ENCODE measurements at regions not wholly inside any gene's neighbourhood (a gene's known extent, or its start where the extent isn't known, plus 50 kb on each side); places are given as distances from the start of the nearest gene placed in this dataset.

GRCh38 chr4:151934766-151935165 is 174.0 kb upstream of the GATB start:
- Histone ChIP-seq H3K27ac (ENCODE audit: low read depth, low read length) (no peak overlapping the region), H3K4me1 (ENCODE audit: control insufficient read depth in 5 of 5, insufficient read depth in 5 of 5, low read length in 5 of 5) (no peaks in the 10 kb centered on the region), H3K4me3 (ENCODE audit: low read depth in 1 of 5, low read length in 5 of 5) (no peak overlapping the region), H3K36me3 (ENCODE audit: control insufficient read depth in 5 of 5, insufficient read depth in 5 of 5, low read length in 5 of 5) (no peaks in the 10 kb centered on the region), H3K9ac (ENCODE audit: low read length in 5 of 5) (no peak overlapping the region), H3K9me3 (ENCODE audit: control insufficient read depth in 5 of 5, low read length in 5 of 5) (no peaks in the 10 kb centered on the region), H3K27me3 (ENCODE audit: control insufficient read depth in 5 of 5, insufficient read depth in 4 of 5, low read length in 5 of 5) (no peaks in the 10 kb centered on the region)

GRCh38 chr4:151933122-151933827 is 172.5 kb upstream of the GATB start:
- Histone ChIP-seq H3K4me1 (ENCODE audit: control insufficient read depth in 5 of 5, insufficient read depth in 5 of 5, low read length in 5 of 5) (no peaks in the 10 kb centered on the region), H3K9me3 (ENCODE audit: control insufficient read depth in 5 of 5, low read length in 5 of 5) (no peaks in the 10 kb centered on the region), H3K27ac (ENCODE audit: low read depth, low read length) (no peak overlapping the region)

GRCh38 chr4:151931563-151931962 is 170.8 kb upstream of the GATB start:
- Histone ChIP-seq H3K9me3 (ENCODE audit: control insufficient read depth in 5 of 5, low read length in 5 of 5) (no peaks in the 10 kb centered on the region), H3K4me1 (ENCODE audit: control insufficient read depth in 5 of 5, insufficient read depth in 5 of 5, low read length in 5 of 5) (no peaks in the 10 kb centered on the region), H3K36me3 (ENCODE audit: control insufficient read depth in 5 of 5, insufficient read depth in 5 of 5, low read length in 5 of 5) (no peaks in the 10 kb centered on the region), H3K4me3 (ENCODE audit: low read depth in 1 of 5, low read length in 5 of 5) (no peak overlapping the region), H3K27ac (ENCODE audit: low read depth, low read length) (no peak overlapping the region), H3K27me3 (ENCODE audit: control insufficient read depth in 5 of 5, insufficient read depth in 4 of 5, low read length in 5 of 5) (no peaks in the 10 kb centered on the region), H3K9ac (ENCODE audit: low read length in 5 of 5) (no peak overlapping the region)

More at GRCh38 chr4:151933122-151933827, 172.5 kb upstream of the GATB start:
- Histone ChIP-seq H3K4me3 (ENCODE audit: low read depth in 1 of 5, low read length in 5 of 5) (no peak overlapping the region), H3K27me3 (ENCODE audit: control insufficient read depth in 5 of 5, insufficient read depth in 4 of 5, low read length in 5 of 5) (no peaks in the 10 kb centered on the region), H3K36me3 (ENCODE audit: control insufficient read depth in 5 of 5, insufficient read depth in 5 of 5, low read length in 5 of 5) (no peaks in the 10 kb centered on the region), H3K9ac (ENCODE audit: low read length in 5 of 5) (no peak overlapping the region)

- Histone ChIP-seq H3K9me3 (ENCODE audit: control insufficient read depth in 5 of 5, low read length in 5 of 5) (no peaks in the 10 kb centered on the region), H3K4me3 (ENCODE audit: low read depth in 1 of 5, low read length in 5 of 5) (no peak overlapping the region), H3K36me3 (ENCODE audit: control insufficient read depth in 5 of 5, insufficient read depth in 5 of 5, low read length in 5 of 5) (no peaks in the 10 kb centered on the region), H3K9ac (ENCODE audit: low read length in 5 of 5) (no peak overlapping the region), H3K4me1 (ENCODE audit: control insufficient read depth in 5 of 5, insufficient read depth in 5 of 5, low read length in 5 of 5) (no peaks in the 10 kb centered on the region), H3K27me3 (ENCODE audit: control insufficient read depth in 5 of 5, insufficient read depth in 4 of 5, low read length in 5 of 5) (no peaks in the 10 kb centered on the region), H3K27ac (ENCODE audit: low read depth, low read length) (no peak overlapping the region)
Observed at GRCh38 chr4:151930372-151930771, 169.6 kb upstream of the GATB start.

DNA sequence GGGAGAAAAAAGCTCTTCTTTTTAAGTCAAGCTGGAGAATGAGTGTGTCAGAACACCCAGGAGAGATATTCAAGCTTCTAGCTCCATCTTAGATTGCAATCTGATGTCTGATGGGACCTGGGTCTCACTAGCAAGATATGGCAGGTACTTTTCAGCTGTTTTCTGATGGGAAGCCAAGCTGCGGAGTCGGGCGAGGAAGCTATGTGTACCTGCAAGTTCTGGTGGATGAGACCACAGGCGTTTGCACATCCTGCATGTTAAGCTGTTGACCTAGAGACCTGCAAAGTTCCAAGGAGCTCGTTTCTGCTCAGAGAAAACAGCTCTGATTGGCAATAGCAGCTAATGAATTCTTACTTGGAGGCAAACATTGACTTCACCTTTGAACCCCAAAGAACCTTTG is 167.3 kb upstream of the GATB start:
- Histone ChIP-seq H3K36me3 (ENCODE audit: control insufficient read depth in 5 of 5, insufficient read depth in 5 of 5, low read length in 5 of 5) (no peaks in the 10 kb centered on the region), H3K27ac (ENCODE audit: low read depth, low read length) (no peak overlapping the region), H3K27me3 (ENCODE audit: control insufficient read depth in 5 of 5, insufficient read depth in 4 of 5, low read length in 5 of 5) (no peaks in the 10 kb centered on the region), H3K4me1 (ENCODE audit: control insufficient read depth in 5 of 5, insufficient read depth in 5 of 5, low read length in 5 of 5) (no peaks in the 10 kb centered on the region), H3K9me3 (ENCODE audit: control insufficient read depth in 5 of 5, low read length in 5 of 5) (no peaks in the 10 kb centered on the region), H3K9ac (ENCODE audit: low read length in 5 of 5) (no peak overlapping the region), H3K4me3 (ENCODE audit: low read depth in 1 of 5, low read length in 5 of 5) (no peak overlapping the region)

- peaks cover 0 to 5% (median 0%) of the 10 kb centered on the region in 5 donors for H3K27me3 ChIP-seq (ENCODE audit: control insufficient read depth in 5 of 5, insufficient read depth in 4 of 5, low read length in 5 of 5)
- H3K27ac ChIP-seq (ENCODE audit: low read depth, low read length): no peak overlapping the region
- H3K4me3 ChIP-seq (ENCODE audit: low read depth in 1 of 5, low read length in 5 of 5): no peak overlapping the region
- H3K9ac ChIP-seq (ENCODE audit: low read length in 5 of 5): no peak overlapping the region
- no peaks in the 10 kb centered on the region for H3K4me1 ChIP-seq (ENCODE audit: control insufficient read depth in 5 of 5, insufficient read depth in 5 of 5, low read length in 5 of 5)
- no peaks in the 10 kb centered on the region for H3K36me3 ChIP-seq (ENCODE audit: control insufficient read depth in 5 of 5, insufficient read depth in 5 of 5, low read length in 5 of 5)
- H3K9me3 ChIP-seq (ENCODE audit: control insufficient read depth in 5 of 5, low read length in 5 of 5): no peaks in the 10 kb centered on the region
Observed at GRCh38 chr4:151922811-151923210, 162.0 kb upstream of the GATB start.

- Histone ChIP-seq H3K9me3 (ENCODE audit: control insufficient read depth in 5 of 5, low read length in 5 of 5) (no peaks in the 10 kb centered on the region), H3K27me3 (ENCODE audit: control insufficient read depth in 5 of 5, insufficient read depth in 4 of 5, low read length in 5 of 5) (peaks cover 0 to 5% (median 0%) of the 10 kb centered on the region in 5 donors), H3K36me3 (ENCODE audit: control insufficient read depth in 5 of 5, insufficient read depth in 5 of 5, low read length in 5 of 5) (no peaks in the 10 kb centered on the region), H3K27ac (ENCODE audit: low read depth, low read length) (no peak overlapping the region), H3K4me3 (ENCODE audit: low read depth in 1 of 5, low read length in 5 of 5) (no peak overlapping the region), H3K9ac (ENCODE audit: low read length in 5 of 5) (no peak overlapping the region), H3K4me1 (ENCODE audit: control insufficient read depth in 5 of 5, insufficient read depth in 5 of 5, low read length in 5 of 5) (no peaks in the 10 kb centered on the region)
Observed at GRCh38 chr4:151922306-151922705, 161.5 kb upstream of the GATB start.

DNA sequence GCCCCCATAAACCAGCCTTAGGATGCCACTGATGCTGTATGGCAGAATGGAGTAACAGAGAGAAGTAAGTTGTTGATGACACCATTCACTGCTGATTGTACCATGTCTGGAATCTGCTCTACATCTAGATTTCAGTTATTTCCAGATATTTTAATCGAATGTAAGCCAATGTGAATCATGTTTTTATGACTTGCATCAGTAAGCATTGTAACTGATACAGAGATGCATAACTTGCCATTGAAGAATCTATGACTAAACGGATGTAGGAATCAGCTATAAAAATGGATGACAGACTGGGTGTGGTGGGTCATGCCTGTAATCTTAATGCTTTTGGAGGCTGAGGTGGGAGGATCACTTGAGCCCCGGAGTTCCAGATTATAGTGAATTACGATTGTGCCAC is 161.0 kb upstream of the GATB start:
- Histone ChIP-seq H3K4me1 (ENCODE audit: control insufficient read depth in 5 of 5, insufficient read depth in 5 of 5, low read length in 5 of 5) (no peaks in the 10 kb centered on the region), H3K9me3 (ENCODE audit: control insufficient read depth in 5 of 5, low read length in 5 of 5) (no peaks in the 10 kb centered on the region), H3K9ac (ENCODE audit: low read length in 5 of 5) (no peak overlapping the region), H3K36me3 (ENCODE audit: control insufficient read depth in 5 of 5, insufficient read depth in 5 of 5, low read length in 5 of 5) (no peaks in the 10 kb centered on the region), H3K4me3 (ENCODE audit: low read depth in 1 of 5, low read length in 5 of 5) (no peak overlapping the region), H3K27me3 (ENCODE audit: control insufficient read depth in 5 of 5, insufficient read depth in 4 of 5, low read length in 5 of 5) (peaks cover 0 to 5% (median 0%) of the 10 kb centered on the region in 5 donors), H3K27ac (ENCODE audit: low read depth, low read length) (no peak overlapping the region)

DNA sequence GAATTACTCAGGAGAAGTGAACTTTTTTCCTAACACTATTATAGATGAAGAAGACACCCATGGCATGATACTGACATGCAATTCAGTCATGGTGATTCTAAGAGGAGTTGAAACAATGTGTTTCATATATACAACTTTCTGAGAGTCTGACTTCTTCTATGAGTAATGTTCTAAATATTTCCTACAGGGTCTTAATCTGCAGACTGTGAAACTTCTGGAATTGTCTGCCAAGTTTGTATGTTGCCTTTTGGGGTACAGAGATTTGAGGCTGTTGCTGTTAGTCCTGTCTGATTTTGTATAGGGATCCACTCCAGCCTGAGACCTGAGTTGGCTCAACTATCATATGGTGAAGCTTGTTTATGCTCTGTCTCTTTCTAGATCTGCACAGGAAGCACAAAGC is 160.6 kb upstream of the GATB start:
- Histone ChIP-seq H3K27ac (ENCODE audit: low read depth, low read length) (no peak overlapping the region), H3K27me3 (ENCODE audit: control insufficient read depth in 5 of 5, insufficient read depth in 4 of 5, low read length in 5 of 5) (peaks cover 0 to 5% (median 0%) of the 10 kb centered on the region in 5 donors), H3K4me1 (ENCODE audit: control insufficient read depth in 5 of 5, insufficient read depth in 5 of 5, low read length in 5 of 5) (no peaks in the 10 kb centered on the region), H3K36me3 (ENCODE audit: control insufficient read depth in 5 of 5, insufficient read depth in 5 of 5, low read length in 5 of 5) (no peaks in the 10 kb centered on the region), H3K4me3 (ENCODE audit: low read depth in 1 of 5, low read length in 5 of 5) (no peak overlapping the region), H3K9ac (ENCODE audit: low read length in 5 of 5) (no peak overlapping the region), H3K9me3 (ENCODE audit: control insufficient read depth in 5 of 5, low read length in 5 of 5) (no peaks in the 10 kb centered on the region)

GRCh38 chr4:151917145-151917734 is 156.4 kb upstream of the GATB start:
- Histone ChIP-seq H3K4me1 (ENCODE audit: control insufficient read depth in 5 of 5, insufficient read depth in 5 of 5, low read length in 5 of 5) (no peaks in the 10 kb centered on the region), H3K9ac (ENCODE audit: low read length in 5 of 5) (no peak overlapping the region)

More at GRCh38 chr4:151917145-151917734, 156.4 kb upstream of the GATB start:
- Histone ChIP-seq H3K4me3 (ENCODE audit: low read depth in 1 of 5, low read length in 5 of 5) (no peak overlapping the region), H3K36me3 (ENCODE audit: control insufficient read depth in 5 of 5, insufficient read depth in 5 of 5, low read length in 5 of 5) (no peaks in the 10 kb centered on the region), H3K27ac (ENCODE audit: low read depth, low read length) (no peak overlapping the region), H3K27me3 (ENCODE audit: control insufficient read depth in 5 of 5, insufficient read depth in 4 of 5, low read length in 5 of 5) (peaks cover 0 to 2% (median 0%) of the 10 kb centered on the region in 5 donors), H3K9me3 (ENCODE audit: control insufficient read depth in 5 of 5, low read length in 5 of 5) (no peaks in the 10 kb centered on the region)

Data from subcutaneous abdominal adipose tissue (tissue), 5 donors.